22Rv1 (cell line): ENCODE measurements at regions not wholly inside any gene's neighbourhood (a gene's known extent, or its start where the extent isn't known, plus 50 kb on each side); places are given as distances from the start of the nearest gene placed in this dataset.
"Not testable (repeated sequence)": the region's sequence is repeated elsewhere in the genome, so short reads cannot be mapped to it uniquely, and the experiment has no call there.

Experiments
- ZFX ChIP-seq: fragments of 450-650 bp; IDR thresholded peaks from 2 replicates; pipeline ENCODE4 v1.6.1; 2017; ENCODE audit warnings: antibody characterized with exemption, borderline replicate concordance
- TF ChIP-seq, protein P1 (sequence below): fragments of 450-650 bp; IDR thresholded peaks from 2 replicates; pipeline ENCODE4 v1.5.1; 2017; ENCODE audit warnings: mild to moderate bottlenecking

DNA sequence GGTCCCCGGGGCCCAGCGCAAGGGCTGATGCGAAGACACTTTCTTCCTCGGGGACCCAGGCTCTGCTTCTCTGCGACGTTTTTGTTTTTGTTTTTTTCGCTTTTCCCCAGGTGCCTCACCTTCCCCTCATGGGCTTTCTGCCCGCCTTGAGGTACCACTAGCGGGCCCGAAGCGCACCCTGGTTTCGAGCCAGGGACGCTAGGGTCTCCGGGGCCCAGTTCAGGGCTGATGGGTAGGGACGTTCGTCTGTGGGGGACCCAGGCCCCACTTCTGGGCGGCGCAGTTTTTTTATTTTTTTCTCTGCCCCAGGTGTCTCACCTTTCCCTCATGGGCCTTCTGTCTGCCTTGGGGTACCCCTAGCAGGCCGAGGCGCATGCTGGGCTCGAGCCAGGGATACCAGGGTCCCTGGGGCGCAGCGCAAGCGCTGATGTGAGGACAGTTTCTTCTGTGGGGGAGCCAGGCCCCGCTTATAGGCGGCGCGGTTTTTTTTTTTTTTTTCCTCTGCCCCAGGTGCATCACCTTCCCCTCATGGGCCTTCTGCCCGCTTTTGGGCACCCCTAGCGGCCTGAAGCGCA lies 530.0 kb downstream of the FOXD4L4 start:
- TF ChIP-seq, protein P1, sequence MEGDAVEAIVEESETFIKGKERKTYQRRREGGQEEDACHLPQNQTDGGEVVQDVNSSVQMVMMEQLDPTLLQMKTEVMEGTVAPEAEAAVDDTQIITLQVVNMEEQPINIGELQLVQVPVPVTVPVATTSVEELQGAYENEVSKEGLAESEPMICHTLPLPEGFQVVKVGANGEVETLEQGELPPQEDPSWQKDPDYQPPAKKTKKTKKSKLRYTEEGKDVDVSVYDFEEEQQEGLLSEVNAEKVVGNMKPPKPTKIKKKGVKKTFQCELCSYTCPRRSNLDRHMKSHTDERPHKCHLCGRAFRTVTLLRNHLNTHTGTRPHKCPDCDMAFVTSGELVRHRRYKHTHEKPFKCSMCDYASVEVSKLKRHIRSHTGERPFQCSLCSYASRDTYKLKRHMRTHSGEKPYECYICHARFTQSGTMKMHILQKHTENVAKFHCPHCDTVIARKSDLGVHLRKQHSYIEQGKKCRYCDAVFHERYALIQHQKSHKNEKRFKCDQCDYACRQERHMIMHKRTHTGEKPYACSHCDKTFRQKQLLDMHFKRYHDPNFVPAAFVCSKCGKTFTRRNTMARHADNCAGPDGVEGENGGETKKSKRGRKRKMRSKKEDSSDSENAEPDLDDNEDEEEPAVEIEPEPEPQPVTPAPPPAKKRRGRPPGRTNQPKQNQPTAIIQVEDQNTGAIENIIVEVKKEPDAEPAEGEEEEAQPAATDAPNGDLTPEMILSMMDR: not testable (repeated sequence)
- not testable (repeated sequence) for TF ChIP-seq ZFX
